ENCODE measurements at regions not wholly inside any gene's neighbourhood (a gene's known extent, or its start where the extent isn't known, plus 50 kb on each side); places are given as distances from the start of the nearest gene placed in this dataset.

DNA sequence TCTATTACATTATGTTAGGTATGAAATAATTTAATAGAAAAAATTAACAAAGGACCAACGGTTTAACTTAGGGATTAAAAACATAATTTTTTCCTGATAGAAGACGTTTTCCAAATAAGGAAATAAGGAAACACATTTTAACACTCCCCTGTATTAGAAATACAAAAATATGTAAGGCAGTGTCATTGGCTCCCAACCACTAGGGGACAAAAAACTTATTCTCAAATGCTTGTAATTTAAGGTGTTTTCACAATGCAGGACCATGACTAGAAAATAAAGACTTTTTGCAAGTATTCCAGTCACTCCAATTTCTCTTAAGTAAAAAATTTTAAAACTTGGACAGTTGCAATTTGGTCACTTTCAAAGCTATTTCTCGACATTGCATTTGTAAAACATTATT, 98.8 kb upstream of the ODAD2 start:
- TF ChIP-seq CTCF (IDR thresholded peaks at IDR 0.05; ENCODE audit: low read length) = no peak
- no peak for TF ChIP-seq EZH2 (IDR thresholded peaks at IDR 0.05; ENCODE audit: borderline replicate concordance, low read length)

Measured in OCI-LY1 (cell line).